Fibroblast of peridontal ligament (primary cell): ENCODE measurements at regions not wholly inside any gene's neighbourhood (a gene's known extent, or its start where the extent isn't known, plus 50 kb on each side); places are given as distances from the start of the nearest gene placed in this dataset.

Experiments used
- DNase-seq: peaks from one replicate; pipeline ENCODE4 v3.0.0-alpha.2; 2010; ENCODE audit errors: extremely low read depth

- DNase-seq: no peak
Measured at GRCh38 chr4:24666816-24667477, 82.6 kb upstream of the DHX15 start.

GRCh38 chr4:24668956-24669355 is 84.6 kb upstream of the DHX15 start:
- DNase-seq: no peak

GRCh38 chr4:24669751-24670150 is 85.4 kb upstream of the DHX15 start:
- no peak for DNase-seq

- no peak for DNase-seq
Measured at GRCh38 chr4:24671849-24672248, 87.5 kb upstream of the DHX15 start.

- DNase-seq: no peak
Measured at GRCh38 chr4:24672880-24673279, 88.5 kb upstream of the DHX15 start.

GRCh38 chr4:24674279-24674678 is 89.9 kb upstream of the DHX15 start:
- DNase-seq: no peak

- DNase-seq: no peak
Measured at GRCh38 chr4:24675721-24676389, 91.5 kb upstream of the DHX15 start.

- DNase-seq: no peak
Measured at GRCh38 chr4:24677909-24678308, 93.6 kb upstream of the DHX15 start.

GRCh38 chr4:24680746-24681448 is 96.5 kb upstream of the DHX15 start:
- no peak for DNase-seq

- peak; percentile 8 for DNase-seq
Measured at GRCh38 chr4:24683116-24683515, 98.8 kb upstream of the DHX15 start.

GRCh38 chr4:24686866-24687692 is 102.7 kb upstream of the DHX15 start:
- peak; percentile 25 for DNase-seq

GRCh38 chr4:24688453-24688852 is 104.1 kb upstream of the DHX15 start:
- DNase-seq: no peak

GRCh38 chr4:24689212-24689611 is 104.9 kb upstream of the DHX15 start:
- no peak for DNase-seq

- peak; percentile 50 for DNase-seq
Measured at GRCh38 chr4:24690436-24690835, 104.9 kb upstream of the SOD3 start.

- no peak for DNase-seq
Measured at GRCh38 chr4:24693636-24694035, 101.7 kb upstream of the SOD3 start.

- no peak for DNase-seq
Measured at GRCh38 chr4:24700118-24700517, 95.3 kb upstream of the SOD3 start.

- no peak for DNase-seq
Measured at GRCh38 chr4:24701683-24702082, 93.7 kb upstream of the SOD3 start.

- no peak for DNase-seq
Measured at GRCh38 chr4:24702281-24702680, 93.1 kb upstream of the SOD3 start.

- DNase-seq: no peak
Measured at GRCh38 chr4:24703298-24703697, 92.1 kb upstream of the SOD3 start.

GRCh38 chr4:24704149-24704548 is 91.2 kb upstream of the SOD3 start:
- no peak for DNase-seq

GRCh38 chr4:24705016-24705753 is 90.2 kb upstream of the SOD3 start:
- DNase-seq: no peak
